ENCODE measurements at regions not wholly inside any gene's neighbourhood (a gene's known extent, or its start where the extent isn't known, plus 50 kb on each side); places are given as distances from the start of the nearest gene placed in this dataset.
"Not testable (repeated sequence)": the region's sequence is repeated elsewhere in the genome, so short reads cannot be mapped to it uniquely, and the experiment has no call there.

DNA sequence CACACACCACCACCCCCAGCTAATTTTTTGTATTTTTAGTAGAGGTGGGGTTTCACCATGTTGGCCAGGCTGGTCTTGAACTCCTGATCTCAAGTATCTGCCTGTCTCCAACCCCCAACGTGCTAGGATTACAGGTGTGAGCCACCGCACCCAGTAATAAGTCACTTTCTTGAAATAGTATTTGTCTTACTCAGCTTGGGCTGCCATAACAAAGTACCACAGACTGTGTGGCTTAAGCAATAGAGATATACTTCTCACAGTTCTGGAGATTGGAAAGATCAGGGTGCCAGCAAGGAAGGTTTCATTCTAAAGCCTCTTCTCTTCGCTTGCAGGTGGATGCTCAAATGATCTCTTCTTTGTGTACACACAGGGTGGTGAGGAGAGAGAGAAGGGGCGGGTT, 99.8 kb downstream of the ARRDC3 start:
- no peak for DNase-seq

DNA sequence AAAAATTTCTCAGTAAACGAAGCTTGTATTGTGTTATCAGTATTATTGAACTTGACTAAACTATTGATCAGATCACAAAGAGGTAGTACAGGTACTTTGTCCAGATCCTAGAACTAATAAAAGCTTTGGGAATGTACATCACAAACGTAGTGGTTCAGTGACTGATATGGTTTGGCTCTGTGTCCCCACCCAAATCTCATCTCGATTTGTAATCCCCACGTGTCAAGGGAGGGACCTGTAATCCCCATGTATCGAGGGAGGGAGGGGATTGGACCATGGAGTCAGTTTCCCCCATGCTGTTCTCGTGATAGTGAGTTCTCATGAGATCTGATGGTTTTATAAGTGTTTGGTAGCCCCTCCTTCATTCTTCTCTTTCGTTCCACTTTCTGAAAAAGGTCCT, 100.9 kb downstream of the ARRDC3 start:
- no peak for DNase-seq

DNA sequence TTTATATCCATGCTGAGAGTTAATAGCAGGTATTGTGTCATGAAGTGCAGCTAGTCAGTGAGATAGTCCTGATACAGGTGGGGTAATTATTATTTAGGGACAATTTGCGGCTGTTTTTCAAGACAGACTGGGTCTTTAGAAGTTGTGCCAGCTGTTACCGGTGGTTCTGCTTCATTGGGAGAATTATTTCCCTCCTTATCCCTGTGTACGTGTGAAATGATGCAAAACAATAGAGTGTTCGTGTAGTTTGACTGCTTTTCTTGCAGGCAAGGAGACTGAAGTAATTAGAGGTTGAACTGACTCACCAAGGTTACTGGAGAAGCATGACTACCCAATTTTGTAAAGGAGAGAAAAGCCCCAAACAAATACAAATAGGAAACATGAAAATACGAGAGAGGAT, 101.7 kb downstream of the ARRDC3 start:
- peak; percentile 69 for DNase-seq

DNA sequence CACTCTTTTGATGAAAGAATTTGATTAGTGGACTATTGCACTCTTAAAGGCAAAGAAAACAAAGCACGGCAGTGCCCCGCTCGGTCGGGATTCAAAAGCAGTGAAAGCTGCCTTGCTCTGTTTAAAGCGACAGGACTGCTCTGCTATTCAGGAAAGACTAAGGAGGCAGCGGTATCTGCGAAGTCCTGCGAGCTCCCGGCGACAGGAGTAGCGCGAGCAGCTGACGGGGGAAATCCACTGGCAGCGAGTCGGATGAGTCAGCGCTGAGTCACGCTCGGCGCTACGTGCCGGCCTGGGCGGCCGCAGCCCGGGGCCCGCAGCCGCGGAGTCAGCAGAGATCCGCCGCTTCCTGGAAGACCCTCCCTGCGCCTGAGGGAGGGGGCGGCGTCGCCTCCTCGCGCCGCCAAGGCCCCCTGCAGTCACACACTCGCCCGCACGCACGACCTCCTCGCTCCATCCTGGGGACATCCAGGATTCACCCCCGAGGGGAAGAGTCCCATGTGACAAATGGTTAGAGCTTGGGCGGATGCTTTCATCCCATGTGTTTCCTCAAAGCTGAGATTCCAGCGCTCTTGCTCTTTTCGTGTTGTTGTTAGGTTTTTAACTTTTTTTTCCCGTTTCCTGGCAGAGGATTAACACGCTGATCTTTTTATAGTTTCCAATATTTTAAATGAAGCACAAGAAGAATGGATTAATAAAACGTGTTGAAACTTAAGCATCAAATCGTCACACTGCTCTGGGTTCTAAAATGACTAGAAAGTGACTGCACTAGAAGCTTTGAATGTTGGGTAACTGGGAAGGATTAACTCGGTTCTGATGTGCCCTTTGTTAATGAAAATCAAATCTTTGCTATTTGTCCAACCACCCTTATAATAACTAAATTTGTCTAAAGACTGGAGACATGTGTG, 102.5 kb downstream of the ARRDC3 start:
- peak; percentile 98 for DNase-seq

DNA sequence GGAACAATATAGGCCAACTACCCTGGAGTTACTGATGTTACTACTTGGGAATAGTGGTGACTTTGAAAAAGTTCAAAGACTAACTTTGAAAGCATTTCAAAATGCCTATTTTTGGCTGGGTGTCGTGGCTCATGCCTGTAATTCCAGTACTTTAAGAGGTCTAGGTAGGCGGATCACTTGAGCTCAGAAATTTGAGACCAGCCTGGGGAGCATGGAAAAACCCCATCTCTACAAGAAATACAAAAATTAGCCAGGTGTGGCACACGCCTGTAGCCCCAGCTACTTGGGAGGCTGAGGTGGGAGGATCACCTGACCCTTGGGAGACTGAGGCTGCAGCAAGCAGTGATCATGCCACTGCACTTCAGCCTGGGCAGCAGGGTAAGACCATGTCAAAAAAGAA, 105.3 kb downstream of the ARRDC3 start:
- no peak for DNase-seq

DNA sequence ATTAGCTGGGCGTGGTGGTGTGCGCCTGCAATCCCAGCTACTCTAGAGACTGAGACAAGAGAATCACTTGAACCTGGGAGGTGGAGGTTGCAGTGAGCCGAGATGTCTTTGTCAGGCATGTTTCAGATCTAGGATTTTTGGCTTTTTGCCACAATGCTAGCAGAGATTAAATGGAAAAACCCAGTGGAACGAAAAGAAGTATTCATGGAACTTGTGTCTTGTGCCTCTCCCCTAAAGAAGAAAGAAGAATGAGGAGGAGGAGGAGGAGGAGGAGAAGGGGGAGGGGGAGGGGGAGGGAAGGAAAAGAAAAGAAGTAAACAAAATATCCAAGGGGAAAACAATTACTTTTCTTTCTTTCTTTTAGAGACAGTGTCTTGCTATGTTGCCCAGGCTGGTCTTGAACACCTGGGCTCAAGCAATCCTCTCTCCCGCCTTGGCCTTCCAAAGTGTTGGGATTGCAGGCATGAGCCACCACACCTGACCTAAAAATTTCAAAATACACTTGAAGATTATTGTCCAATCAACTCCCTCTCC, 106.0 kb downstream of the ARRDC3 start:
- DNase-seq: no peak

DNA sequence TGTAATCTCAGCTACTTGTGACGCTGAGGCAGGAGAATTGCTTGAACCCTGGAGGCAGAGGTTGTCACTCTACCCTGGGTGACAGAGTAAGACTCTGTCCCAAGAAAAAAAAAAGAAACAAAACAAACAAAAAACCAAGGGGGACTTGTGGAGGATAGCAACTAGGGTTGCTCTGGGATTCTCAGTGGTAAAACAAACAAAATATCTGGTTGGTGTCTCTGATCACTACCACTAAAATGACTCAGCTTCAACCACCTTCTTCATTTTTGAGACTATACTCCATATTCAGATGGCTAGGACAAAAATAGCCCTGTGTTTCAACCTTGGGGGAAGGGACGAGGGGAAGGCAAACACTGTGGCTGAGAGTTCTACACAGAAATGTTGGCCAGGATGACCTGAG, 110.3 kb downstream of the ARRDC3 start:
- DNase-seq: peak; percentile 14

DNA sequence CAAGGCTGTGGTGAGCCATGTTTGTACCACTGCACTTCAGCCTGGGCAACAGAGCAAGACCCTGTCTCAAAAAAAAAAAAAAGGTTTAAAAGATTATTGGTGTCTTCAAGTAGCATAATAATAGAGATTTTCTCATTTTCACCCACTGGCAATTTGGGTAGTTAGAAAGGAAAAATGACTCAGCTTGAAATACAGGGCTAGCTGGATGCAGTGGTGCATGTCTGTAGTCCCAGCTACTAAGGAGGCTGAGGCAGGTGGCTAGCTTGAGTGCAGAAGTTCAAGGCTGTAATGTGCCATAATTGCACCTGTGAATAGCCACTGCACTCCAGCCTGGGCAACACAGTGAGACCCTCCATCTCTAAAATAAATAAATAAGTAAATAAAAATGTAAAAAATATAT, 111.1 kb downstream of the ARRDC3 start:
- no peak for DNase-seq

DNA sequence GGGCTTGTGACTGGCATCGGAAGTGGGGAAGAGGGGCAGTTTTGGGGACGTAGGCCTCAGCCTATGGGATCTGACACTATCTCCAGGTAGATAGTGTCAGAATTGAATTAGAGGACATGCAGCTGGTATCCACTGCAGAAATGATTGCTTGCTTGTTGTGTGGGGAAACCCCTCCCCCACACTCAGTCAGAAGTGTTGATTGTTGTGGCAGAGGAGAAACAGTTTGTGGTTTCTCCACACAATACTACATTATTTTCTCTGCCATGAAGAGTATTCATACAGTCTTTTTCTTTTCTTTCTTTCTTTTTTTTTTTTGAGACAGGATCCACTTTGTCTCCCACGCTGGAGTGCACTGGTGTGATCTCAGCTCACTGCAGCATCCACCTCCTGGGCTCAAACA, 113.9 kb downstream of the ARRDC3 start:
- DNase-seq: no peak

DNA sequence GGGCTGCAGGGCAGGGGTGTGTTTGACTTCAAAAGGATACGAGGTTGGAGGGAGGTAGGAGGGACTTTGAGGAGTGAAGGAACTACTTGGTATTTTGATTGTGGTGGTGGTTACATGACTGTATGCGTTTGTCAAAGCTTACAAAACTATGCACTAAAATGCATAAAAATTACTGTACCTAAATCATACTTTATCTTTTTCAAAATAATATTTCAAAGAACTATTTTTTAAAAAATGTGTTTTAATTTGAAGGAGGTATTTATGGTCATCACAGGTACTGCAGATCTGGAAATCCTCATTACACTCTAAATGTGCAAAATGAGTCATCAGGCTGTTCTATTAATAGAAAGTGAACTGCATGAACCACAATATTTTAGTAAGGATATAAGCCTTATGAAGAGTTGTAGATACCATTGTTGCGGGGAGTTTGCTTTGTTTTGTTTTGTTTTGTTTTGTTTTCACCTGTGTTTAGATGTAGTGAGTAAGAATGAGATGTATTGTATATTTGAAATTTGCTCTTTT, 116.9 kb downstream of the ARRDC3 start:
- peak; percentile 53 for DNase-seq

DNA sequence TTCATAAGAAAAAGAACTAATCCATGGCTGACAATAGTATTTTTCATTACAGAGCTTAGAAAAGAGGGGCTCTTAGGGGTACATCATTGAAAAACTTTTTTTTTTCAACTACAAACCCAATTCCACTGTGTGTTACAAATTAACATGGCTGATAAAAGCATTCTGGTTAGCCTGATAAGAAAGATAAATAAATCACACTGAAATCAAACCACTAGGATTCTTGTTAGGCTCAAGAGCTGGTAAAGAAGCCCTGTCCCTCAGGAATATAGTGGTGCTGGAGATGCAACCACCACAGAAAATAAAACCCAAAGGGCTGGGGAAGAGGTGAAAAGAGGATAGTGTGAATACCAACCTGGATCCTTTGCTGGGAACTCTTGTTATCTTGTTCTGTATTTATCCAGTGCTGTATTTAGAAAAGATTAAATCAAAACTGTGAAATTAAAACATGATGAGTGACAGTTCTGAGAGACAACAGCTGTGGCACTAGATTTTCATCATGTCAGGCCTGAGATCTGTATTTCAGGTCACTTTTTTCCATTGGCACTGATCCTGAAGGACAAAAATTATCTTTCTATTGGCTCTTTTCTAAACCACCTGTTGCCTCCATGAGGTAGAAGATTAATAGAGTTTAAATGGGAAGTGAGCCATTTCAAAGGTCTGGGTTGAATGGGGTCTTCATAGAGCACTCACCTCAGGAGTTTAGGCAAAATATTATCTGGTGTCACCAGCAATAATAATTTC, 118.6 kb downstream of the ARRDC3 start:
- DNase-seq: no peak

DNA sequence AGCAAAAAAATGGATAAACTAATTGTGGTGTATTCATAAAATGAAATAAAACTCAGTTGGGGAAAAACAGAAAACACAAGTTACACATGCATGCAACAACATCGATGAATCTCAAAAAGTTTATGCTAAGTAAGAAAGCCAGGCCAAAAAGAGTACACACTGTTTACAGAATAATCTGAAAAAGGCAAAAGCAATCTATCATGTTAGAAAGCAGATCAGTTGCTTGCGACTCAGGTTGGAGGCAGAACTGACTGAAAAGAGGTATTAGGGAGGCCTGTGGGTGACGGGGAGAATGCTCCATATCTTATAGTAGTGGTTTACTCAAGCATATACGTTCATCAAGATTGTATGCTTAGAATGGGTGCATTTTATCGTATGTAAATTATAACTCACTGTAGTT, 119.2 kb downstream of the ARRDC3 start:
- no peak for DNase-seq

DNA sequence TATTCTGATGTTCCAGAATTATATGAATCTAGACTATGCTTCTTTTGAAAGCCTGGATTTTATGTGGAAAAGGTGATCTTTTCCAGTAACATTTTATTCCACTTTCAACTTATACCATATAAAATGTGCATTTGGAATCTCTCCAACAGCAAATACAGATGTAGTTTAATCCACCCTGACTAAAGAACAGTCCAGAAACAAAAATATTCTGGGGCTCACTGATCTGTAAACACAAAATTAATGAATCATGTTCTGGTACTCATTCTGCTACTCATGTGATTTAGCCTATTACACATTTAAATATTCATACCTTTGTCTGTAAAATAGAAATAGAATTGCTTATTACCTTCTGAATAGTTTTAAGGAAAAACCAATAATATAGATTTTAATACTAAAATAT, 125.8 kb downstream of the ARRDC3 start:
- DNase-seq: no peak

DNA sequence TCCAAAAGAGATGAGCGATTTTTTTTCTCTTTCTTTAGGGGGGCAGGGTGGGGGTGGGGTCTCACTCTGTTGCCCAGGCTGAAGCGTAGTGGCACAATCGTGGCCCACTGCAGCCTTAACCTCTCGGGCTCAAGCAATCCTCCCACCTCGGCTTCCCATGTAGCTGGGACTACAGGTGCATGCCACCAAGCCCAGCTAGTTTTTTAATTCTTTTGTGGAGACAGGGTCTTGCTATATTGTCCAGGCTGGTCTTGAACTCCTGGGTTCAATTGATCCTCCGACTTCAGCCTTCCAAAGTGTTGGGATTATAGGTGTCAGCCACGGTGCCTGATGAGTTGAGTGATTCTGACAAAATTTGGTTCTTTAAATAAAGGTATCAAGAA, 127.0 kb downstream of the ARRDC3 start:
- DNase-seq: no peak

DNA sequence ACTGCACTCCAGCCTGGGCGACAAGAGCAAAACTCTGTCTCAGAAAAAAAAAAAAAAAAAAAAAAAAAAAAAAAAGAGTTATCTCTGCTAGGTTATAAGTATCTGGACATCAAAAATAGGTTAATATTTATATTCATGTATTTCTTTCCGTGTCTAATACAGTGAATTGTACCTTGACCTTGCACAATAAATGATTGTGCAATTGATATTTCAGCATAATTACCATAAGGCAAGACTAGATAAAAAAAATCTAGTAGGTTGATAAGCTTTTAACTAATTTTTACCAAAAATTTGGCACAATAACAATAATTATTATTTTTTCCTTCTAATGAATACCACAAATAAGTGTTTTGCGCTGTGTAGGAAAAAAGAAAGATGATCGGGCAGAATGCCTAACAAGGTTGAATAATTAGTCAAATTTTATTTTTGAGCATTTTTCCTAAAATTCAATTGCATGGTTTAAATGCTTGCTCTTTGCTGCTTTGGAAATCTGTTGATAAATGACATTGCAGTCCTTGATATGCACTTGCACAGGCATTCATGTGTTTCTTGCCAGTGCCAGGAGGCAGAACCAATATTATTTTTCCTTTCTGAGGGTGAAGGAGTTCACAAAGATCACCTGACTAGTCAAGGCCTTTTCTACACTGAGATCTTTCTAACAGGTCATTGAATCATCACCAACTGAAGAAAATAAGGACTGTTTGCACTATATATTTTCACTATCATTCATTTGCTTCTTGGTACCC, 127.5 kb downstream of the ARRDC3 start:
- no peak for DNase-seq

DNA sequence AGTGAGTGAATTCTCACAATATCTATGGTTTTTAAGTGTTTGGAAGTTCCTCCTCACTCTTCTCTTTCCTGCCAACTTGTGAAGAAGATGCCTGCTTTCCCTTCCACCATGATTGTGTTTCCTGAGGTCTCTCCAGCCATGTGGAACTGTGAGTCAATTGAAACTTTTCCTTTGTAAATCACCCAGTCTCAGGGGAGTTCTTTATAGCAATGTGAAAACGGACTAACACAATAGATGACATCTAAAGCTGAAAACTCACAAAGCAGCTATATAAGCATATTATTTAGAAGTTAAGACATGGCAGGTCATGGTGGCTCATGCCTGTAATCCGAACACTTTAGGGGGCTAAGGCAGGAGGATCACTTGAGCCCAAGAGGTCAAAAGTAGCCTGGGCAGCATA, 130.2 kb downstream of the ARRDC3 start:
- no peak for DNase-seq

DNA sequence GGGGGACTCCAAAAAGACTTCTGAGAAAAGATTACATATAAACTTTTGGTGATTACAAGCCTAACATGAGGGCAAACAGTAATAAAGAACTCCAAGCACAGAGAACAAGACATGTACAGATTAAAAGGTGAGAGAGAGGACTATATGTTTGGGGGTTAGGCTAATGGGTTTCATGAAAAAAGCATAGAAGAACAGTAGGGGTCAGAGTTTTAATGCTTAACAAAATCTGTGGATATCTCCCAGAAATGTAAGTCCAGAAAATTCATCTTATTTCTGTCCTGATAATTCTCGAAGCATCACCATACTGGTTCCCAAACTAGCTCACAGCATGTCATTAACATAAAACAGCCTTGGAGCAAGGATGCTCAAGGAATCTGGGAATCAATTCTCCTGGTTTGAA, 137.2 kb downstream of the ARRDC3 start:
- peak; percentile 4 for DNase-seq

DNA sequence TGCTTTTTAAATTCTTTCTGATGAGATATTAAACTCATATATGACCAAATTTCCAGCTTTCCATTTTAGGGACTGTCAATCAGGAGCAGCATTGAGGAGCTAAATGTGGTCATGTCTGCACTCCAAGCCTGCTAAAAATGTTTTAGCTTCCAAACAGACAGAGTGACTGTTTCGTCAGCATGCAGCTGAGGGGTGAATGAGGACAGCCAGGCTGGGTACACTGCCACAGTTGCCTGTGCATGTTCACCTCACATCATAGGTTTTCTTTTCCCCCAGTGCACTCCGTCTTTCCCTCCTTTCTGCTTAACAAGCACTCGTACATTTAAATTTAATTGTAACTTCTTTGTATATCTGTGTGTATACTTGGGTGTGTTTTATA, 138.1 kb downstream of the ARRDC3 start:
- DNase-seq: no peak

DNA sequence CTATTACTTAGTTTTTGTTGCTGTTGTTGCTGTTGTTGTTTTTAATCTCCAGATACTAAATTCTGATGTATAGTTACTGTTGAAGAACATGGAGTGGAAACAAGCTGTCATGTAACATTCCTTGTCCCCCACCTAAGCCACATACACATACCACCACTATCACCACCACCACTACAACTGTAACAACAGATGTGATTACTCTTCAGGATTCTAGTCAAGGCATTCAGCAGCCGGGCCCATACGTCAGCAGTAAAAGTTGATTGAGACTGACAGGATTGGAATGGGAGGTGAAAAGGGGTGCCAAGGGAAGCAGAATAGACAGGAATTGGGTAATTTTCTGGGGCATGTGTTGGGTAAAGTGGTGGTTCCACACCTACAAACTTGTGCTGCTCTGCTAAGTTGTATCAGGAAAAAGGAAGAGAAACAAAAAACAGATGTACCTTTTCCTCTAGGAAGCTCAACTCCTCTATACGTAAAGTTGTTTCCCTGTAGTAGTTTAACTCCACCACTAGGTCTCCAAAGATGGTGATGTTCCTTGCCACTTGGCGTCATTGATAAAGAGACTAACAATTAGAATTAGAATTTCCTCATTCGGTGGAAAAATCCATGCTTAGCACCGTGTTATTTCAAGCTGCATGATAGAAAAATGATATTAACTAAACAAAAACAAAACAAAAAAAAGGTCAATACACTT, 138.6 kb downstream of the ARRDC3 start:
- no peak for DNase-seq

DNA sequence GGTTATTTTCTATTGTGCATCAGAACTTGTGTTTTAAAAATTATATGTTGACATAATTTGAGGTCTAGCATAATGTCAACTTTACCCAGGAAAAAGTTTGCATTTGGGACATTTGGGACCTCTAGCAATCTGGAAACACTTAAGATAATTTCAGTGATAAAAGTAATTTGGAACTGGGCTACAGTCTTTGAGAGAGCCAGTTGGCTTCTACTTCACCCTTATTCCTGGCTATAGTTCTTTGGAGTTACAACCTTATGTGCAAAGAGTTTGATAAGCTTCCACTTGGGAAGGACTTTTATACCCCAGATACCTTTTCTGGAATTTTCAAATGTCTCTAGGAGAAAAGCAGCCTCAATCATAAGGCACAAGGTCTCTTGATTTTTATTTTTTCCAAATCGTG, 139.3 kb downstream of the ARRDC3 start:
- no peak for DNase-seq

DNA sequence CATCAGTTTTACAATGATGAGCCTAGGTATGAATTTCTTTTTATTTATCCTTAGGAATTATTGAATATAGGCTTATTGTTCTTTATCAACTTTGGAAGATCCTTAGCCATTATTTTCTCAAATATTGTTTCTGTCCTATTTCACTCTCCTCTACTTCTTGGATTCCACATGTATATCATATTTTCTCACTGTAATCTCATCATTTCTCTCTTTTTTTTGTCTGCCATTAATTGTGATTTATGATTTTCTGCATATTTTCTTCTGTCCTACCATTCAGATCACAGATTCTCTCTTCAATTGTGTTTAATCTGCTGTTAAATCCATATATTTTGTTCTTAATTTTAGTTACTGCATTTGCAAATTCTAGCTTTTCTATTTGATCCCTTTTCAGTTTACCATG, 139.8 kb downstream of the ARRDC3 start:
- DNase-seq: no peak

DNA sequence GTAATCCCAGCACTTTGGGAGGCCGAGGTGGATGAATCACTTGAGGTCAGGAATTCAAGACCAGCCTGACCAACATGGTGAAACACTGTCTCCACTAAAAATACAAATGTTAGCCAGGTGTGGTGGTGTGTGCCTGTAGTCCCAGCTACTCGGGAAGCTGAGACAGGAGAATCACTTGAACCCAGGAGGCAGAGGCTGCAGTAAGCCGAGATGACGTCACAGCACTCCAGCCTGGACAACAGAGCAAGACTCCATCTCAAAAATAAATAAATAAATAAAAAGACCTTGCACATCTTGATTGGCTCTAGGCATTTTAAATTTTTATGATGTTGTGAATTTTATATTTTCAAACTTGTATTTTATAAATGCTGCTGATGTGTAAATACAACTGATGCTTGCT, 141.7 kb downstream of the ARRDC3 start:
- DNase-seq: not testable (repeated sequence)

DNA sequence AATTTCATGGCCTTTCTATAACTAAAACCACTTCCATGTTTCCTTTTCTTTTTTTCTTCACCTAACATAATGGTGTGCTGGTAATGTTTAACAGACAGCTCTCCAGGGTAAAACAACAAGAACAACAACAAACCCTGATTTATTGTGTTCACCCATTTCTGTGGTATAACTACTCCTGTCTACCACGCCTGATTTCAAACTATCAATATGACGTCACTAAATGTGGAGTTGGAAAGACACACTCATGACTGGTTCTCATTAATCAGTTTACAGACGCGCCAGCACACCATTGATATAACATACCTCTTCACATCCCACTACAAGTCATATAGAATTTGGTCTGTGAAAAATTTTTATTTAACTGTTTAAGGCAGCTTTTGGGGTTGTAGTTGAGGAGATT, 142.9 kb downstream of the ARRDC3 start:
- no peak for DNase-seq

All from EL (cell line).